SK-N-SH treated with all-trans-retinoic acid at 6 μM for 48 hours (cell line): ENCODE measurements at regions not wholly inside any gene's neighbourhood (a gene's known extent, or its start where the extent isn't known, plus 50 kb on each side); places are given as distances from the start of the nearest gene placed in this dataset.

Experiments
- ATAC-seq: fragments of 200-7000 bp; cut with Tn5 transposase; 3 replicates; pipeline ENCODE4 v1.9.1; 2020; ENCODE audit warnings: mild to moderate bottlenecking, moderate library complexity
- ARNTL ChIP-seq: fragments of 450-650 bp; formaldehyde crosslinking; IDR thresholded peaks from 2 replicates; pipeline ENCODE4 v1.5.0; 2020; ENCODE audit warnings: low read depth, mild to moderate bottlenecking, moderate library complexity, borderline replicate concordance
- BACH2 ChIP-seq: fragments of 250-450 bp; sonication (Bioruptor Pico); IDR thresholded peaks from 2 replicates; pipeline ENCODE4 v1.9.0; 2021; ENCODE audit warnings: mild to moderate bottlenecking, borderline replicate concordance
- CSDC2 ChIP-seq: fragments of 250-450 bp; sonication (Bioruptor Pico); IDR thresholded peaks from 2 replicates; pipeline ENCODE4 v1.5.0; 2020; ENCODE audit warnings: mild to moderate bottlenecking, moderate library complexity
- ESRRG ChIP-seq: fragments of 250-450 bp; sonication (Bioruptor Pico); IDR thresholded peaks from 2 replicates; pipeline ENCODE4 v1.6.1; 2021; ENCODE audit warnings: mild to moderate bottlenecking
- ISL1 ChIP-seq: fragments of 250-450 bp; sonication (Bioruptor Pico); IDR thresholded peaks from 2 replicates; pipeline ENCODE4 v2.1.2; 2022; ENCODE audit warnings: mild to moderate bottlenecking, moderate library complexity
- OSR1 ChIP-seq: fragments of 250-450 bp; sonication (Bioruptor Pico); IDR thresholded peaks from 2 replicates; pipeline ENCODE4 v1.8.0; 2022; ENCODE audit warnings: moderate library complexity, mild to moderate bottlenecking, inconsistent platforms
- PPARA ChIP-seq: fragments of 250-450 bp; sonication (Bioruptor Pico); IDR thresholded peaks from 2 replicates; pipeline ENCODE4 v1.5.0; 2020; ENCODE audit warnings: mild to moderate bottlenecking, borderline replicate concordance
- RARB ChIP-seq: fragments of 250-450 bp; sonication (Bioruptor Pico); IDR thresholded peaks from 2 replicates; pipeline ENCODE4 v1.8.0; 2021; ENCODE audit warnings: mild to moderate bottlenecking, moderate library complexity
- SNAI2 ChIP-seq: fragments of 250-450 bp; sonication (Bioruptor Pico); IDR thresholded peaks from 2 replicates; pipeline ENCODE4 v1.5.0; 2020; ENCODE audit warnings: mild to moderate bottlenecking, moderate library complexity
- TSHZ2 ChIP-seq: fragments of 250-450 bp; sonication (Bioruptor Pico); IDR thresholded peaks from 2 replicates; pipeline ENCODE4 v1.5.0; 2020; ENCODE audit warnings: mild to moderate bottlenecking, moderate library complexity
- ZC3H10 ChIP-seq: fragments of 250-450 bp; sonication (Bioruptor Pico); IDR thresholded peaks from 2 replicates; pipeline ENCODE4 v1.5.1; 2021; ENCODE audit warnings: mild to moderate bottlenecking, moderate library complexity
- ZFP3 ChIP-seq: fragments of 250-450 bp; sonication (Bioruptor Pico); IDR thresholded peaks from 2 replicates; pipeline ENCODE4 v1.5.0; 2020; ENCODE audit warnings: mild to moderate bottlenecking, moderate library complexity
- ZFP30 ChIP-seq: fragments of 450-650 bp; formaldehyde crosslinking; IDR thresholded peaks from 2 replicates; pipeline ENCODE4 v1.5.0; 2022; ENCODE audit warnings: mild to moderate bottlenecking, moderate library complexity
- ZNF70 ChIP-seq: fragments of 450-650 bp; formaldehyde crosslinking; IDR thresholded peaks from 2 replicates; pipeline ENCODE4 v1.5.0; 2020; ENCODE audit warnings: mild to moderate bottlenecking, moderate library complexity
- ZNF8 ChIP-seq: fragments of 450-650 bp; formaldehyde crosslinking; IDR thresholded peaks from 2 replicates; pipeline ENCODE4 v1.5.0; 2020; ENCODE audit warnings: mild to moderate bottlenecking, moderate library complexity
- TF ChIP-seq, protein P1 (sequence below): fragments of 250-450 bp; sonication (Bioruptor Pico); IDR thresholded peaks from 2 replicates; pipeline ENCODE4 v1.5.1; 2021; ENCODE audit warnings: mild to moderate bottlenecking, moderate library complexity
- TF ChIP-seq, protein P2 (sequence below): fragments of 250-450 bp; sonication (Bioruptor Pico); IDR thresholded peaks from 2 replicates; pipeline ENCODE4 v1.5.1; 2020; ENCODE audit warnings: low read depth, mild to moderate bottlenecking, moderate library complexity
- TF ChIP-seq, protein P3 (sequence below): fragments of 250-450 bp; sonication (Bioruptor Pico); IDR thresholded peaks from 2 replicates; pipeline ENCODE4 v1.8.0; 2020; ENCODE audit warnings: mild to moderate bottlenecking, moderate library complexity, borderline replicate concordance

DNA sequence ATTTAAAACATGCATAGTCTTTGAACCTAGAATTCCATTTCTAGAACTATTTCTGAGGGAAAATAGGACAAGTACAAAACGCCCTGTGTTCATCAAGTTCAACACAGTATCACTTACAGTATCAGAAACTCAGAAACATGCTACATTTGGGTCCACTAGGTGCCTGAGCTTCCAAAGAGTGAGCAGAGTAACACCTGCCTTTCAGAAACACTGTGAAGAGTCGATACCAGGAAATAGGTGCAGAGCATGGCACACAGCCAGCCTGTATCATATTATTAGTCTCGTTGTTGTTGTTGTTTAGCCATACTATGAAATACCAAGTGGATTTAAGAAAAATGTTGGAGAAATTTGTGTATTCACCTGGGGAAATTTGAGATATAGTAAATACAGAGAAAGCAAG lies 392.1 kb upstream of the MGMT start (continued):
- no peak for TF ChIP-seq TSHZ2 (CRISPR knock-in tag)

DNA sequence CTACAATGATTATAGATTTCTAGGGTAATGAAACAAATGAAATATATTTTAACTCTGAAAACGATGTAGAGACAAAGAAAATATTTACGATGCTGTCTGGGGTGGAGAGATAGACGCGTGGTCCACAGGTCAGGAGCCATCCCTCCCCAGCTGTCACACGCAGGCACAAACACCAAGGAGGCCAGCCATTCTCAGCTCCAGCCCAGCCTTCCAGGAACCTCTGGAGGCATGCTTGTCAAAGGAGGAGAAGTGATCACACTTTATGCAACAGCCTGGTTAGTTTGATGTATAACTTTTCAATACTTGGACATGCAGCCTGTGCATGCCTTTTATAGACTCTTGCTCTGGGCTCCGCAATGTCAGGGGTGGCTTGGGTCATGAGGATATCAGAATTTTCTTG lies 391.5 kb upstream of the MGMT start:
- TF ChIP-seq, protein P1, sequence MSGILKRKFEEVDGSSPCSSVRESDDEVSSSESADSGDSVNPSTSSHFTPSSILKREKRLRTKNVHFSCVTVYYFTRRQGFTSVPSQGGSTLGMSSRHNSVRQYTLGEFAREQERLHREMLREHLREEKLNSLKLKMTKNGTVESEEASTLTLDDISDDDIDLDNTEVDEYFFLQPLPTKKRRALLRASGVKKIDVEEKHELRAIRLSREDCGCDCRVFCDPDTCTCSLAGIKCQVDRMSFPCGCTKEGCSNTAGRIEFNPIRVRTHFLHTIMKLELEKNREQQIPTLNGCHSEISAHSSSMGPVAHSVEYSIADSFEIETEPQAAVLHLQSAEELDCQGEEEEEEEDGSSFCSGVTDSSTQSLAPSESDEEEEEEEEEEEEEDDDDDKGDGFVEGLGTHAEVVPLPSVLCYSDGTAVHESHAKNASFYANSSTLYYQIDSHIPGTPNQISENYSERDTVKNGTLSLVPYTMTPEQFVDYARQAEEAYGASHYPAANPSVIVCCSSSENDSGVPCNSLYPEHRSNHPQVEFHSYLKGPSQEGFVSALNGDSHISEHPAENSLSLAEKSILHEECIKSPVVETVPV (CRISPR knock-in tag), result no peak
- no peak for TF ChIP-seq OSR1 (CRISPR knock-in tag)
- no peak for TF ChIP-seq ZNF8 (CRISPR knock-in tag)
- TF ChIP-seq SNAI2 (CRISPR knock-in tag), result no peak
- TF ChIP-seq BACH2 (CRISPR knock-in tag), result no peak
- TF ChIP-seq ZFP30 (CRISPR knock-in tag), result no peak
- TF ChIP-seq ISL1, result no peak
- no peak for TF ChIP-seq TSHZ2 (CRISPR knock-in tag)
- no peak for TF ChIP-seq ZNF70 (CRISPR knock-in tag)
- no peak for TF ChIP-seq ZFP3 (CRISPR knock-in tag)
- TF ChIP-seq ZC3H10 (CRISPR knock-in tag), result no peak
- no peak for TF ChIP-seq PPARA
- TF ChIP-seq, protein P2, sequence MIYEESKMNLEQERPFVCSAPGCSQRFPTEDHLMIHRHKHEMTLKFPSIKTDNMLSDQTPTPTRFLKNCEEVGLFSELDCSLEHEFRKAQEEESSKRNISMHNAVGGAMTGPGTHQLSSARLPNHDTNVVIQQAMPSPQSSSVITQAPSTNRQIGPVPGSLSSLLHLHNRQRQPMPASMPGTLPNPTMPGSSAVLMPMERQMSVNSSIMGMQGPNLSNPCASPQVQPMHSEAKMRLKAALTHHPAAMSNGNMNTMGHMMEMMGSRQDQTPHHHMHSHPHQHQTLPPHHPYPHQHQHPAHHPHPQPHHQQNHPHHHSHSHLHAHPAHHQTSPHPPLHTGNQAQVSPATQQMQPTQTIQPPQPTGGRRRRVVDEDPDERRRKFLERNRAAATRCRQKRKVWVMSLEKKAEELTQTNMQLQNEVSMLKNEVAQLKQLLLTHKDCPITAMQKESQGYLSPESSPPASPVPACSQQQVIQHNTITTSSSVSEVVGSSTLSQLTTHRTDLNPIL (CRISPR knock-in tag), result no peak
- TF ChIP-seq, protein P3, sequence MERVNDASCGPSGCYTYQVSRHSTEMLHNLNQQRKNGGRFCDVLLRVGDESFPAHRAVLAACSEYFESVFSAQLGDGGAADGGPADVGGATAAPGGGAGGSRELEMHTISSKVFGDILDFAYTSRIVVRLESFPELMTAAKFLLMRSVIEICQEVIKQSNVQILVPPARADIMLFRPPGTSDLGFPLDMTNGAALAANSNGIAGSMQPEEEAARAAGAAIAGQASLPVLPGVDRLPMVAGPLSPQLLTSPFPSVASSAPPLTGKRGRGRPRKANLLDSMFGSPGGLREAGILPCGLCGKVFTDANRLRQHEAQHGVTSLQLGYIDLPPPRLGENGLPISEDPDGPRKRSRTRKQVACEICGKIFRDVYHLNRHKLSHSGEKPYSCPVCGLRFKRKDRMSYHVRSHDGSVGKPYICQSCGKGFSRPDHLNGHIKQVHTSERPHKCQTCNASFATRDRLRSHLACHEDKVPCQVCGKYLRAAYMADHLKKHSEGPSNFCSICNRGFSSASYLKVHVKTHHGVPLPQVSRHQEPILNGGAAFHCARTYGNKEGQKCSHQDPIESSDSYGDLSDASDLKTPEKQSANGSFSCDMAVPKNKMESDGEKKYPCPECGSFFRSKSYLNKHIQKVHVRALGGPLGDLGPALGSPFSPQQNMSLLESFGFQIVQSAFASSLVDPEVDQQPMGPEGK (CRISPR knock-in tag), result no peak
- TF ChIP-seq CSDC2 (CRISPR knock-in tag), result no peak
- no peak for TF ChIP-seq ARNTL (CRISPR knock-in tag)
- no peak for TF ChIP-seq RARB (CRISPR knock-in tag)
- ATAC-seq, result no peak

GRCh38 chr10:129075927-129076326 lies 391.1 kb upstream of the MGMT start:
- no peak for ATAC-seq
- TF ChIP-seq ISL1 (no peak), SNAI2 (CRISPR knock-in tag) (no peak), ESRRG (no peak), TSHZ2 (CRISPR knock-in tag) (no peak), ZNF8 (CRISPR knock-in tag) (no peak), CSDC2 (CRISPR knock-in tag) (no peak), ARNTL (CRISPR knock-in tag) (no peak), BACH2 (CRISPR knock-in tag) (no peak), ZFP30 (CRISPR knock-in tag) (no peak)
- TF ChIP-seq, protein P3 (CRISPR knock-in tag), result no peak
- TF ChIP-seq, protein P1 (CRISPR knock-in tag), result no peak
- TF ChIP-seq, protein P2 (CRISPR knock-in tag), result no peak
